Psoas muscle (tissue), 7 donors: ENCODE measurements at regions not wholly inside any gene's neighbourhood (a gene's known extent, or its start where the extent isn't known, plus 50 kb on each side); places are given as distances from the start of the nearest gene placed in this dataset.

Experiments used
- ATAC-seq, 4 donors: fragments of 200-7000 bp; cut with Tn5 transposase; one replicate each; pipeline ENCODE4 v1.9.1; 2020; ENCODE audit warnings: moderate library complexity in 3 of 4, mild to moderate bottlenecking in 2 of 4
- DNase-seq, 2 donors: peaks; one replicate each; pipeline ENCODE4 v3.0.0-alpha.2; 2020
- H3K27ac ChIP-seq: fragments of 200-600 bp; one replicate; pipeline ENCODE4 v1.8.0; 2022
- H3K27me3 ChIP-seq, 3 donors: fragments of 200-600 bp in 1 of 3; one replicate each; pipeline versions ENCODE4 v1.6.1 to v1.8.0; 2013 to 2022; ENCODE audit warnings: low read length in 2 of 3, mild to moderate bottlenecking in 2 of 3, moderate library complexity in 1 of 3; ENCODE audit not compliant: insufficient read depth in 3 of 3
- H3K36me3 ChIP-seq, 2 donors: fragments of 200-600 bp in 1 of 2; one replicate each; pipeline versions ENCODE4 v1.6.1 to v1.8.0; 2013 to 2022; ENCODE audit warnings: low read depth in 1 of 2, mild to moderate bottlenecking in 1 of 2, moderate library complexity in 1 of 2; ENCODE audit not compliant: insufficient read depth in 1 of 2
- H3K4me1 ChIP-seq: fragments of 200-600 bp; one replicate; pipeline ENCODE4 v1.8.0; 2022
- H3K4me3 ChIP-seq: fragments of 200-600 bp; one replicate; pipeline ENCODE4 v1.8.0; 2022; ENCODE audit warnings: mild to moderate bottlenecking
- H3K9me3 ChIP-seq: fragments of 200-600 bp; one replicate; pipeline ENCODE4 v1.8.0; 2022
- WGBS, 3 donors: extraction: QIAGEN DNeasy Blood & Tissue Kit; methylation state at CpG; one replicate each; pipeline versions ENCODE4 v1.1.6 to v1.1.7; 2013; 5-methylcytosine and 5-hydroxymethylcytosine counted together
- intact Hi-C, 2 donors: fragments of 100-400 bp; cut with DNase I; formaldehyde crosslinking; loops; one replicate each; pipeline versions ENCODE4 v1.11.0 to v1.14.2; 2022
- TF ChIP-seq, protein P1 (sequence below): fragments of 200-600 bp; IDR thresholded peaks from one replicate; pipeline ENCODE4 v1.8.0; 2022; ENCODE audit warnings: antibody characterized with exemption
- donor health status: healthy with polysubstance abuse.
- donor health status: DM: no; HTN: no; CAD: no; lungs with moderate emphysema.
- donor health status: Bipolar disorder and iron deficiency.
- donor health status: healthy.
- donor health status: DM: yes; HTN: yes; CAD: no.
- donor health status: DM: no; HTN: no; CAD: no.
- donor health status: DM: yes; HTN: yes; CAD: no.

DNA sequence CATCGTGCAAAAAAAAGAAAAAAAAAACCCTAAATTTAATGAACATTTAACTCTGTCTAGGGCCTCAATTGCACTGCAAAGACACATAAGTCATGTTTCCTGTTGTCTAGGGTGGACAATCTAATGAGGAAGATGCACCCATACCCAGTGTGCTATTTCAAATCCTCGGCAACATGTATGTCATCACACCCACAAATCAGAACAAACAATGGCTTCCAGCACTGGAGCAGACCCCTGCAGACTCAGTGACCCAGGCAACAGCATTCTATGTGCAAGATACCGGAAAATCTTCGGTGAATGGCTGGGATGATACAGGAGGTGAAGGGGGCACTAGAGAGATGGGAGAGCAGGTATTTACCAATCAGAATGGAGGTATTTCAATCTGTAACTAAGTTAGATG is 221.7 kb upstream of the XYLT1 start:
- H3K27me3 ChIP-seq = no peaks in the 10 kb centered on the region
- H3K36me3 ChIP-seq = no peaks in the 10 kb centered on the region
- H3K27ac ChIP-seq = no peak overlapping the region
- TF ChIP-seq, protein P1, sequence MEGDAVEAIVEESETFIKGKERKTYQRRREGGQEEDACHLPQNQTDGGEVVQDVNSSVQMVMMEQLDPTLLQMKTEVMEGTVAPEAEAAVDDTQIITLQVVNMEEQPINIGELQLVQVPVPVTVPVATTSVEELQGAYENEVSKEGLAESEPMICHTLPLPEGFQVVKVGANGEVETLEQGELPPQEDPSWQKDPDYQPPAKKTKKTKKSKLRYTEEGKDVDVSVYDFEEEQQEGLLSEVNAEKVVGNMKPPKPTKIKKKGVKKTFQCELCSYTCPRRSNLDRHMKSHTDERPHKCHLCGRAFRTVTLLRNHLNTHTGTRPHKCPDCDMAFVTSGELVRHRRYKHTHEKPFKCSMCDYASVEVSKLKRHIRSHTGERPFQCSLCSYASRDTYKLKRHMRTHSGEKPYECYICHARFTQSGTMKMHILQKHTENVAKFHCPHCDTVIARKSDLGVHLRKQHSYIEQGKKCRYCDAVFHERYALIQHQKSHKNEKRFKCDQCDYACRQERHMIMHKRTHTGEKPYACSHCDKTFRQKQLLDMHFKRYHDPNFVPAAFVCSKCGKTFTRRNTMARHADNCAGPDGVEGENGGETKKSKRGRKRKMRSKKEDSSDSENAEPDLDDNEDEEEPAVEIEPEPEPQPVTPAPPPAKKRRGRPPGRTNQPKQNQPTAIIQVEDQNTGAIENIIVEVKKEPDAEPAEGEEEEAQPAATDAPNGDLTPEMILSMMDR = no peak
- H3K4me3 ChIP-seq = no peak overlapping the region
- no peaks in the 10 kb centered on the region for H3K4me1 ChIP-seq
- DNase-seq (no peak), ATAC-seq (no peak)
- WGBS, 3 donors = 82 to 84% (median 82%) methylated on average over 4 of the region's 4 CpGs
- intact Hi-C loops = loop anchor here in 1 of 2 donors (5.0 kb wide), 1 partner anchor 495 kb away; no protein-coding TSS in a partner anchor
- H3K9me3 ChIP-seq = no peaks in the 10 kb centered on the region

DNA sequence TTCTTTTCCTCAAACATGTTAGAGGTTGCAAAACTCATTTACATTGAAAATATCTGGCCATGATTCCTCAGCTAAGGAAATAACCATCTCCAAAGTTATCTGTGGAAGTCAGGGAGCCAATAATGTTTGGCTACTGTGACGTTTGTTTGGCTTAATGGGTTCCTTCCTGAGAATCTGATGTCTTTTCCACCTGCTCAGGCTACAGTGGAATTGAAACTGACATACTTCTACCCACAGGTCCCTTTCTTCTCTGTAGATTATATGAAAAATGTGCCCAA is 221.1 kb upstream of the XYLT1 start:
- DNase-seq = no peak
- H3K27ac ChIP-seq = no peak overlapping the region
- H3K4me1 ChIP-seq = no peaks in the 10 kb centered on the region
- WGBS, 3 donors = 3% methylated on average over 1 of the region's 1 CpG
- no peak overlapping the region for H3K4me3 ChIP-seq
- TF ChIP-seq, protein P1 = no peak
- H3K9me3 ChIP-seq = no peaks in the 10 kb centered on the region
- ATAC-seq = no peak
- intact Hi-C loops = loop anchor here in 1 of 2 donors (5.0 kb wide), 1 partner anchor 495 kb away; no protein-coding TSS in a partner anchor
- H3K27me3 ChIP-seq = no peaks in the 10 kb centered on the region
- no peaks in the 10 kb centered on the region for H3K36me3 ChIP-seq

DNA sequence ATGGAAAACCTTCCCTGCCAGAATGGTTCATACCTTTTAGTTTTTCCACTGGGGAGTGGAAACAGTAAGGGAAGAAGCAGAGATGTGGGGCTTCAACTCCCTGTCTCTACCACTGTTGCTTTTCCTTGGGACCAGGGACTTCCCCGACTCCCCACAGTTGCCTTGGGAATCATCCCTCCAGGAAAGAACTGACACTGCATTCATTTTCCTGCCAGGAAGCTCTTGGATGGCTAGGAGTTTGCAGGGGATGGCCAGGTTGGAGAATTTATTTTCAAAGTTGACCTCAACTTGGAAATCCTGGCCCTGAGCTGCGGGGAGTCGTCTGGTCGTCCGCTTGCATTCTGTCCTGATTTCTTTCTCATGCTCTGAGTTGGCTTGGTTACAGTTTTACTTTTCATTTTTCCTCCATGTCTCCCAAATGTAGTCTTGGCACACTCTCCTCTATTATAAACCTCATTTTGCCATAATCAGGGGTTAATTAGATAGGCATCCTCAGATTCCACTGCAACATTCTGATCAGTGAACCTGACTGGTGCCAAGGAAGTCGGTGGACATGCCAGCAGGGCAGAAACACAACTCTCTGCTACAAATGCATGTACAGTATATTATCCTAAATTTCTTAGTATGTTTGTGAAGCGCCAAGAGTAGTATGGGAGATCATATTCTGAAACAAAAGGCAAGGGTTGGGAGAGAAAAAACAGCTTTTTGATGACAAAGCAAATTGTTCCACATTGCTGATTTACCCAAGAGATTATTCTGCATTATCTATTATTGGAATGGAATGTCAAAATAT is 220.5 kb upstream of the XYLT1 start:
- intact Hi-C loops = loop anchor here in 1 of 2 donors (5.0 kb wide), 1 partner anchor 494 kb away; no protein-coding TSS in a partner anchor
- DNase-seq = no peak
- WGBS, 3 donors = 39 to 42% (median 40%) methylated on average over 7 of the region's 7 CpGs
- no peaks in the 10 kb centered on the region for H3K36me3 ChIP-seq
- no peak overlapping the region for H3K27ac ChIP-seq
- no peaks in the 10 kb centered on the region for H3K9me3 ChIP-seq
- H3K4me3 ChIP-seq = no peak overlapping the region
- TF ChIP-seq, protein P1 = no peak
- ATAC-seq = no peak
- H3K27me3 ChIP-seq = peaks cover 0 to 2% (median 0%) of the 10 kb centered on the region in 3 donors
- H3K4me1 ChIP-seq = no peaks in the 10 kb centered on the region

DNA sequence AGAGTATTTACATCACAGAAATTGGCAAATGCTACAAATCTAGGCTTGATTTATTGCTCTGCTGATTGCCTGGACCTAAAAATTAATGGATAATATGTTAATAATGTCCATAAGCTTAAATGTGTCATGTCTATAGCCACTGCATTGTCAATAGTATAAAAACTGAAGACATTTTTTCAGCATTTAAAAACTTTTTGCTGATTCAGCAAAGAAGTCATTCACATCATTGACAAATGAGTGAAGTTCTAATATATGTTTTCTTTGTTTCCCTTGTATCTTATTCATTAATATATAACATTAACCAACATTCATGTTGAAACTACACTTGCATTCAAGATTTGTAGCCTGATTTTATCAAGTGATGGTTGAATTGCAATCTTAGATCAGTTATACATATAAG is 214.7 kb upstream of the XYLT1 start:
- no peak overlapping the region for H3K27ac ChIP-seq
- intact Hi-C loops = no loop called here
- TF ChIP-seq, protein P1 = no peak
- H3K4me3 ChIP-seq = no peak overlapping the region
- H3K27me3 ChIP-seq = peaks cover 0 to 2% (median 0%) of the 10 kb centered on the region in 3 donors
- ATAC-seq (no peak), DNase-seq (no peak)
- H3K4me1 ChIP-seq = no peaks in the 10 kb centered on the region
- no peaks in the 10 kb centered on the region for H3K9me3 ChIP-seq
- no peaks in the 10 kb centered on the region for H3K36me3 ChIP-seq

DNA sequence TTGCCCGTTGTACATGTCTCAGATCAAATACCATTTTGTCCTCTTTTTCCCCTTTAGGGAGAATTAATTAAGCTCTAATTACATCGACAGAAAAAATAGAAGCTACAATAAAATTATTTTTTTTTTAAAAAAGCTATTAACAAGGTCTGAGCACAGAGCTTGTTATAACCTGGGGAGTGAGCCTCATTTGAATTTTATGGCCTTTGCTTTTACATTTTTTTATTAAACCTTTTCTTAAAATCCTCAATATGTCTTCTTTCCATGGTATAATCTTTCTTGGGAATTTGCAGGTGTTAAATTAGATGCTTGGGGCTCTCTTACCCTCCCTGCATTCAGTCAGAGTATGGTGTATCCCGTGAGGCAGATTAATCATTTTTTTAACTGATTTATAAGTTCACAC is 212.5 kb upstream of the XYLT1 start:
- DNase-seq (no peak), ATAC-seq (no peak)
- TF ChIP-seq, protein P1 = no peak
- Histone ChIP-seq H3K27me3 (peaks cover 0 to 2% (median 0%) of the 10 kb centered on the region in 3 donors), H3K4me1 (no peaks in the 10 kb centered on the region), H3K27ac (no peak overlapping the region), H3K36me3 (no peaks in the 10 kb centered on the region), H3K4me3 (no peak overlapping the region), H3K9me3 (no peaks in the 10 kb centered on the region)
- 49 to 60% (median 58%) methylated on average over 3 of the region's 3 CpGs for WGBS, 3 donors
- intact Hi-C loops = no loop called here
